ENCODE measurements at regions not wholly inside any gene's neighbourhood (a gene's known extent, or its start where the extent isn't known, plus 50 kb on each side); places are given as distances from the start of the nearest gene placed in this dataset.

DNA sequence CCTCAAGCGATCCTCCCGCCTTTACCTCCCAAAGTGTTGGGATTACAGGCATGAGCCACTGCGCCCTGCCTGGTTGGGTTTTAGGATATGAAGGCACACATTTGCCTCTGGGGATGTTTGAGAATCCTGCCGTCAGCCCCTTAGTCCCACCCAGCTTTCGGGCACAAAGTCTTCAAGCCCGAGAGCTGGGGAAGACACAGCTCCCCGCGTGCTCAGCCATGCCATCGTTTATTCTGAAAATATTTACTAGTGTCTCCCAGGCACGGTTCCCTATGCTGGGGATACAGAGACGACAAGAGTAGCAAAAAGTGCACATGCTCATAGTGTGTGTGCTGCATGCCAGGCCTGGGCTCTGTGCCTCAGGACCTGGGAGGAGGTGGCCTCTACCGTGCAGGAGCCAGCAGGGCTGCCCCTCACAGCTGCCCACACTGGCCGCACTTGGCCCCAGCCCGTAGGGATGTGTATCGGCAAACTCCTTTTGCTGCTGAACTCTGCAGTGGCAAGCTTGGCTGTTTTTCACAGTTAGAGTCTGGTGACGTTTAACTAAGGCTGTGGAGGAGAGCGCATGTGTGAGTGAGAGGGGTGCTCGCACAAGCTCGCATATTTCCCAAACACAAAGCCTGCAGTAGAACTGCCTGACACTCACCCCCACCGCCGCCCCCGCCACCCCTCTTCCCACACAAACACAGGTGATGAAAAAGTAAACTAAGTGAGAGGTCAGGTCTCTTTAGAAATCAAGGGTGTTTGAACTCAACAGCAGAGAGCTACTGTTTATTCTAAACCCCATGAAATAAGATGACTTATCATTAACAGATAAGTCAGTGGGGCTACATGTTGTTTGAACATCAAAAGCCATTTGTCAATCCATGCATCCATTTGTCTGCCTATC lies 266.4 kb downstream of the MRTFB start:
- no peak overlapping the region for H3K27ac Mint-ChIP-seq
- DNase-seq (no peak), ATAC-seq (replicated peaks) (no peak)
- H3K4me3 Mint-ChIP-seq: no peak overlapping the region
- no peaks in the 10 kb centered on the region for H3K36me3 Mint-ChIP-seq (ENCODE audit: insufficient read depth)
- H3K9me3 Mint-ChIP-seq: peaks cover under 1 to 2% of the 10 kb centered on the region in 2 donors
- no peaks in the 10 kb centered on the region for H3K27me3 Mint-ChIP-seq
- H3K4me1 Mint-ChIP-seq (ENCODE audit: low read depth in 2 of 2): no peaks in the 10 kb centered on the region

DNA sequence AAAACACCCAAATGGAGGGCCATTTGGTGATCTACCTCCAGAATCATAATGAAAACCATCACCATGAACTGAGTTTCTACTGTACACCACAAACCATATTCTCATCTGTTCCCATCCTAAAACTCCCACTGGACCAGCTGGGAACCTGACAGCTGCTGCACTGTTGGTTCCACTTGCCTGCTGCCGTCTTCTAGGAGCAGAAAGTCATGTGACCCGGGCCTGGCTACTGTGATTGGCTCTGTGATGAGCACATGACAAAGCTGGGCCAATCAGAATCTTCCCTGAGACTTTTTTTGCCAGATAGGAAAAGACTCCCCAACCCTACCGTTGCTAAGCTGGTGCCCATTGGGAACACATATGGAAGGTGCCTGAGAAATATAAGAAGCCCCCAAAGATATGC lies 264.2 kb downstream of the MRTFB start:
- no peaks in the 10 kb centered on the region for H3K4me1 Mint-ChIP-seq (ENCODE audit: low read depth in 2 of 2)
- H3K27ac Mint-ChIP-seq: no peak overlapping the region
- H3K27me3 Mint-ChIP-seq: no peaks in the 10 kb centered on the region
- no peaks in the 10 kb centered on the region for H3K36me3 Mint-ChIP-seq (ENCODE audit: insufficient read depth)
- peaks cover 0 to 2% of the 10 kb centered on the region in 2 donors for H3K9me3 Mint-ChIP-seq
- DNase-seq (no peak), ATAC-seq (replicated peaks) (no peak)
- H3K4me3 Mint-ChIP-seq: no peak overlapping the region

DNA sequence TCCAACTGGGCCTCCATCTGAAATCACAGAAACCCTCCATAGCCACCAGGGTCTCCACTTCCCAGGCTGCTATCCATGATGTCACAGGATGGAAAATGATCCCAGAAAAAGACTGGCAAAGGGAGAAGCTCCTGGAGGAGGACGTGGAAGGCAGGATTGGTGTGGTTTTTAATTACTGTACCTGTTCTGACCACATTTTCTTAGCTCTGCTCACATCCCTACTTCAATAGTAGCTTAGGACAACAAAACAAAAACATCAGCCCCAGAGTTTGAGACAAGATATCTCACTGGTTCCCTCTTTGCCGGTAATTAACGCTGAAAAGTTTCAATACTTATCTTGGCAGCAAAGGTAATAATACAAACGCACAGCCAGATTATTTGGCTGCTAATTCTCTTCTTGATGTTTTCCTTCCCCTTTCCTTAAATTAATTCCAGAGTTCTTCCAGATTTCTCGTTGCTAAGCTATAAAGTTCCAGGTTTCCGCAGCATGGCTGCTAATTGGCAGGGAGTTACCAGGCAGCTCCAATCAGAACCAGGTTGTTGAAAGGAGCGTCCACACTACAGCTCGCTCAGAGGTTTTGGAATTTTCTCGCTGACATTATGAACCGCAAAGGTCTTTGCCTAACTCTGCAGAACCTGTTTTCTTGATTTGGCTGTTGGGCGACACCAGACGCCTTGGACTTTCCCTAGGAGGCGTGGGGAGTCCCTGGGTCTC lies 263.4 kb downstream of the MRTFB start:
- Mint-ChIP-seq H3K27ac (no peak overlapping the region), H3K9me3 (peaks cover 0 to 2% of the 10 kb centered on the region in 2 donors), H3K36me3 (ENCODE audit: insufficient read depth) (no peaks in the 10 kb centered on the region), H3K27me3 (no peaks in the 10 kb centered on the region), H3K4me3 (no peak overlapping the region), H3K4me1 (ENCODE audit: low read depth in 2 of 2) (no peaks in the 10 kb centered on the region)
- DNase-seq (no peak), ATAC-seq (replicated peaks) (no peak)

DNA sequence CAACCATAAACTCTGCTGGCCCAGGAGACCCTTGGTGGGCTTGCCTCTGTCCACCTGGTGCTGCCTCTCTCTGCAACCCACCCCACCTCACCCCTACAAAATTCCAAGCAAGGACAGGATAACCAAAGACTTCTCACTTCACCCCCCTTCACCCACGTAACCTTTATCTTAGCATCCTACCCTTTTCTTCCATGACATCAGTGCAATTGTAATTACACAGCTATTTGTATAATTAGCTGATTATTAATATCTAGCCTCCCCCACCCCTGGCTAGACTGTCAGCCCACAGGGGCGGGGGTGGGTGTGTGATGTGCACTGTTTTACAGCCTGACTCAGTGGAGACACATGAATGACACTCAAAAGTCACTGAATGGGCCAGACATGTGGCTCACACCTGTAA lies 262.2 kb downstream of the MRTFB start:
- no peak for ATAC-seq (replicated peaks)
- Mint-ChIP-seq H3K36me3 (ENCODE audit: insufficient read depth) (no peaks in the 10 kb centered on the region), H3K9me3 (peaks cover 0 to 2% of the 10 kb centered on the region in 2 donors), H3K4me1 (ENCODE audit: low read depth in 2 of 2) (no peaks in the 10 kb centered on the region), H3K4me3 (no peak overlapping the region), H3K27me3 (peaks cover 0 to 2% of the 10 kb centered on the region in 2 donors), H3K27ac (peak overlapping the region in 1 of 2 donors; percentile 49)
- DNase-seq: no peak

DNA sequence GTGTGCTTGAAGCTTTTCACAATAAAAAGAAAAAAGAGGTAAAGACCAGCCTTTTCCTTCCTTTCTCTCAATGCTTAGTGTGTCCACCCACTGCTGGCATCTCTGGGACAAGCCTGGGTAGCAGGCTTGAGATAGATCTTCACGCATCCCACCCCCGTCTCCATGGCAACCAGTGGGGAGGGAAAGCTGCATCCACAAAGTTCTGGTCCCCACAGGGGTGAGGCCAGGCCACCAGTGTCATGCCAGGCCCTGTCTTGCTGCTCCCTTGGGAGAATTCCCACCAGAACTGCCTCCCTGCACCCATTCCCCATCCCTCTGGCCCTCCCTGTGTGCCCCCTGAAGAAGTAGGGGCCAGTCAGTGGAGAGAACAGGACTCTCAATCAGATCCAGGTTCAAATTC lies 259.9 kb downstream of the MRTFB start:
- Mint-ChIP-seq H3K27me3 (peaks cover 0 to 14% of the 10 kb centered on the region in 2 donors), H3K9me3 (peaks cover 0 to 2% of the 10 kb centered on the region in 2 donors), H3K27ac (no peak overlapping the region), H3K36me3 (ENCODE audit: insufficient read depth) (no peaks in the 10 kb centered on the region), H3K4me3 (no peak overlapping the region), H3K4me1 (ENCODE audit: low read depth in 2 of 2) (no peaks in the 10 kb centered on the region)
- no peak for DNase-seq
- no peak for ATAC-seq (replicated peaks)

DNA sequence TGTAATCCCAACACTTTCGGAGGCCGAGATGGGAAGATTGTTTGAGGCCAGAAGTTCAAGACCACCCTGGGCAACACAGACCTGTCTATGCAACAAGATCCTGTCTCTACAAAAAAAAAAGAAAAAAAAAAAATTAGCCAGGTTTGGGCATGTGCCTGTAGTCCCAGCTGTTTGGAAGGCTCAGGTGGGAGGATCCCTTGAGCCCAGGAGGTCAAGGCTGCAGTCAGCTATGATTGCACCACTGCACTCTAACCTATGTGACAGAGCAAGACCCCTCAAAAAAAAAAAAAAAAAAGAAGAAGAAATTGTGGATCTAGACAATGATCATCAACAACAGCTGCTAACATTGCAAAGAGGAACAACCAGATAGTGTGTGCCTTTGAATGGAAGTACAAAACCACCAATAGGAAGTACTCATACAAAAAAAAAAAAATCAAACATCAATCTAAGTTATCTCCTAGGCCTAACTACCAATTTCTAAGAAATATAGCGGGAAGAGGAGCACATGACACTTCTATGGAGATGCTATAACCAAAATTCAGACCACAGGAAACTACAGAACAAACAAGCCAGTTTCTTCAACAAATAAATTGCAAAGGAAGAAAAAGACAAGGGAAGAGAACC lies 258.7 kb downstream of the MRTFB start:
- H3K4me1 Mint-ChIP-seq (ENCODE audit: low read depth in 2 of 2): no peaks in the 10 kb centered on the region
- H3K36me3 Mint-ChIP-seq (ENCODE audit: insufficient read depth): no peaks in the 10 kb centered on the region

DNA sequence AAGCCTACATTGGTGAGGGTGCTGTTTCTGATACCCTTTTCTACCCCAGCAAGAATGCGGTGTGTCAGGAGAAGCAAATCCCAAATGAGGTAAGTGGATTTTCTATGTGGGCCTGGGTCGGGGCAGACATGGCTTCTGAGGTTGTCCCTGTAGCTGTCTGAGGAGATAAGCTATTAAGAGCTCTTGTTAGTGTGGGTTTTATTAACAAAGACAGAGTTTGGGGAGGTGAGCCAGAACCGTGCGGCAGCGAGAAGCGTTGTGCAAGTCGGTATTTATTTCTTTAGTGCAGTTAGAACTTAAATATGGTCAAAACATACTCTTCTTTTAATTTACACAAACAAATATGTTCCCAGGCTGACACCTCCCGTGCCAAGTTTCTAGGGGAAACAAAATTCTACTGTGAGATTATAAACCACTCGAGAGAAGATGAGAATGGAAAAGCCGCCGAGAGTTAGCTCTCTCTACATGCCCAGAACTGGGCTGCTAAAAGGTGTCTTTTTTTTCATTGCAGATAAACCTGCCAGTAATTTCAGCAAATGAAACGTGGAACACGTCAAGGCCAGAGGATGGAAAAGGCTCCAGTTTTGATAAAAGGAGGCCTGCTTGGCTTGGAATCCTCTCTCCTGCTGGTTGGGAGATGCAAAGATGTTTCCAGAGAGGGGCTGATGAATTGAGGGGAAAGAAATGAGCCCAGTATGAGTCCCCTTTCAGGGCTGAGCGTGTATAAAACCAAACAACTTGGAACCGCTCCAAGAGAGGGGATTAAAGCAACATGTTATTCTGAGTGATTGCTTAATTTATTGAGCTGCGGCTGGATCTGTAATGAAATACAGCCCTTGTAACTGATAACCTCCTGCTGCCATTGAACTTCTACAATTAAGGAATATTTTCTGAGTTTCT lies 254.6 kb downstream of the MRTFB start:
- no peak overlapping the region for H3K27ac Mint-ChIP-seq
- no peaks in the 10 kb centered on the region for H3K9me3 Mint-ChIP-seq
- no peak for ATAC-seq (replicated peaks)

More for the DNA sequence above, 258.7 kb downstream of the MRTFB start:
- Mint-ChIP-seq H3K9me3 (no peaks in the 10 kb centered on the region), H3K27me3 (peaks cover 0 to 21% of the 10 kb centered on the region in 2 donors), H3K4me3 (no peak overlapping the region), H3K27ac (no peak overlapping the region)
- DNase-seq (no peak), ATAC-seq (replicated peaks) (no peak)

DNA sequence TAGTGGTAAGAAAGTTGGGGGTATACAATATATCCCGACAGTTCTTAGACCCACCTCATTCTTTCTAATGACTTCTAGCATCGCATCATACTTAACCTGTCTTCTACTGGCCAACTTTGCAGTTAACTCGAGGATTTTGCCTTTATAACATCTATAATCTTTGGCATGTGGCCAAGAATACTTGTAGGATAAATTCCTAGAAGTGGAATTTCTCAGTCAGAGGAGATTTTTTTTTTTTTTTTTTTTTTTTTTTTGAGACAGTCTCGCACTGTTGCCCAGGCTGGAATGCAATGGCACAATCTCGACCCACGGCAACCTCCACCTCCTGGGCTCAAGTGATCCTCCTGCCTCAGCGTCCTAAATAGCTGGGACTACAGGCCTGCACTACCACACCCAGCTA lies 253.5 kb downstream of the MRTFB start:
- no peak overlapping the region for H3K4me3 Mint-ChIP-seq
- H3K9me3 Mint-ChIP-seq: no peaks in the 10 kb centered on the region
- no peak for ATAC-seq (replicated peaks)
- no peaks in the 10 kb centered on the region for H3K4me1 Mint-ChIP-seq (ENCODE audit: low read depth in 2 of 2)
- H3K27me3 Mint-ChIP-seq: peaks cover 10 to 31% of the 10 kb centered on the region in 2 donors
- DNase-seq: no peak
- H3K27ac Mint-ChIP-seq: no peak overlapping the region
- H3K36me3 Mint-ChIP-seq (ENCODE audit: insufficient read depth): no peaks in the 10 kb centered on the region

More for the DNA sequence above, 254.6 kb downstream of the MRTFB start:
- H3K4me3 Mint-ChIP-seq: no peak overlapping the region
- H3K4me1 Mint-ChIP-seq (ENCODE audit: low read depth in 2 of 2): no peaks in the 10 kb centered on the region
- DNase-seq: no peak
- H3K36me3 Mint-ChIP-seq (ENCODE audit: insufficient read depth): no peaks in the 10 kb centered on the region
- H3K27me3 Mint-ChIP-seq: peaks cover 10 to 31% of the 10 kb centered on the region in 2 donors

DNA sequence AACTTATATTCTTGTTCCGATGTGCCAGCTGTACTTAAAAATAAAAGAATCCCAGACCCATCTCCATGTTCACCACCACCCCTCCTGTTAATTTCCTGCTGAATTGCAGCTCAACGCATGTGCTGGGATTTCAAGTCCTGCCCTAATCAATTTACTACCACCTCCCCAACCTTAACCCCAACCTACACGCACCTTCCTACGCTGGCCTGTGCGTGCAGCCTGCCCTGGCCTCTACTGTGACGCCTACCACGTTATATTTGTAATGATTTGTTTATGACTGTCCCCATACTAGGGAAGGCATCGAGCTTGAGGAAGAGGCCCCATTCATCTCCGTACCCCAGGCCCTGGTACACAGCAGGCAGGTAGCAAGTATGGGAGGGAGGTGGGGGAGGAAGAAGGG lies 251.1 kb downstream of the MRTFB start:
- ATAC-seq (replicated peaks) (no peak), DNase-seq (no peak)
- no peaks in the 10 kb centered on the region for H3K4me1 Mint-ChIP-seq (ENCODE audit: low read depth in 2 of 2)
- H3K9me3 Mint-ChIP-seq: no peaks in the 10 kb centered on the region
- no peaks in the 10 kb centered on the region for H3K36me3 Mint-ChIP-seq (ENCODE audit: insufficient read depth)
- H3K4me3 Mint-ChIP-seq: no peak overlapping the region
- peak overlapping the region in 1 of 2 donors; percentile 33 for H3K27ac Mint-ChIP-seq
- peaks cover 10 to 17% of the 10 kb centered on the region in 2 donors for H3K27me3 Mint-ChIP-seq

DNA sequence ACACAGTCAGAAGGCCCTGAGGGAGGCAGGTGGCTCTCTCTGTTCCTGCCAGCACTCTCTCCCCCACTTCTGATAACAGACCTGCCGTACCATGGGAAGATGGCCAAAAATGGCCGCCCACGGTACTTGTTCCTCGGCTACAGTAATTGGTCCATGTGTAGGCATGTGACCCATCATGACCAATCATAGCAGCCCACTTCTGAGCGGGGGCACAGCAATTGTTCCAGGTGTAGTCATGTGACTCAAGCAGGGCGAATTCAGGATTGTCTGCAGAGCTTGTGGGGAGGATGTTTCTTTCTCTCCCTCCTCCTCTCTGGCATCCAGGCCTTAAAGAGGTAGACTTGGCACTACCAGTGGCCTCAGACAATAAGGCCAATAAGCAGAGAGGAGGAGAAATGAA lies 250.4 kb downstream of the MRTFB start:
- no peak for ATAC-seq (replicated peaks)
- Mint-ChIP-seq H3K36me3 (ENCODE audit: insufficient read depth) (no peaks in the 10 kb centered on the region), H3K27ac (no peak overlapping the region), H3K4me3 (no peak overlapping the region), H3K9me3 (no peaks in the 10 kb centered on the region), H3K27me3 (peaks cover 10 to 17% of the 10 kb centered on the region in 2 donors), H3K4me1 (ENCODE audit: low read depth in 2 of 2) (no peaks in the 10 kb centered on the region)
- no peak for DNase-seq

DNA sequence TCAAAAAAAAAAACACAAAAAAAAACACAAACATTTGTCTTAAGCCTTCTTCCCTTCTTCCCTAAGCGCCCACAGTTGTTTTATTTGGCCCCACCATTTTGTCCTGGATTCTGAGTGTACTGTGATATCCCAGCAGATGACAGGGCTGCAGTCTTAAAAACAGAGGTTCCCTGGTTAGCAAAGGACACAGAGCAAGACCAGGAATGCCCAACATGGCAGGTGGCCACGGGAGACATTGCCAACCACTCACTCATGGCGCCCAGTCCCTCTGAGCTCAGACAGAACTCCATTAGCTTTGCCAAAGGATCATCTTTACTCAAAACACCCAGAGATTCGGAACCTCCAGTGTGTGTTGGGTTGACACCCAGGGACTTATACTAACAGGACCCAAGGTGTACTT lies 249.3 kb downstream of the MRTFB start:
- no peak overlapping the region for H3K4me3 Mint-ChIP-seq

More for the DNA sequence above, 249.3 kb downstream of the MRTFB start:
- Mint-ChIP-seq H3K27me3 (peaks cover 10 to 11% of the 10 kb centered on the region in 2 donors), H3K27ac (no peak overlapping the region), H3K4me1 (ENCODE audit: low read depth in 2 of 2) (no peaks in the 10 kb centered on the region), H3K9me3 (no peaks in the 10 kb centered on the region), H3K36me3 (ENCODE audit: insufficient read depth) (no peaks in the 10 kb centered on the region)
- ATAC-seq (replicated peaks): no peak
- no peak for DNase-seq

Measured in effector memory CD8-positive, alpha-beta T cell (primary cell).